ENCODE measurements at regions not wholly inside any gene's neighbourhood (a gene's known extent, or its start where the extent isn't known, plus 50 kb on each side); places are given as distances from the start of the nearest gene placed in this dataset.
"Not testable (repeated sequence)": the region's sequence is repeated elsewhere in the genome, so short reads cannot be mapped to it uniquely, and the experiment has no call there.

GRCh38 chr5:82526540-82526939 lies 248.4 kb upstream of the RPS23 start:
- ChIA-PET POLR2A (no interaction called here), CTCF (no interaction called here)
- no peak for ATAC-seq
- DNase-seq = no peak
- Mint-ChIP-seq H3K9me3 (ENCODE audit: insufficient read depth) (no peaks in the 10 kb centered on the region), H3K27ac (no peak overlapping the region), H3K36me3 (ENCODE audit: low read depth) (no peaks in the 10 kb centered on the region), H3K27me3 (ENCODE audit: low read depth) (no peaks in the 10 kb centered on the region), H3K4me3 (no peak overlapping the region), H3K4me1 (ENCODE audit: low read depth) (peaks cover 3% of the 10 kb centered on the region)

- no peak overlapping the region for H3K27ac Mint-ChIP-seq
- ATAC-seq = no peak
- no peaks in the 10 kb centered on the region for H3K27me3 Mint-ChIP-seq (ENCODE audit: low read depth)
- ChIA-PET CTCF (no interaction called here), POLR2A (no interaction called here)
- peaks cover 3% of the 10 kb centered on the region for H3K4me1 Mint-ChIP-seq (ENCODE audit: low read depth)
- H3K4me3 Mint-ChIP-seq = no peak overlapping the region
- H3K9me3 Mint-ChIP-seq (ENCODE audit: insufficient read depth) = no peaks in the 10 kb centered on the region
- H3K36me3 Mint-ChIP-seq (ENCODE audit: low read depth) = no peaks in the 10 kb centered on the region
- no peak for DNase-seq
Observed at GRCh38 chr5:82525626-82526025, 247.5 kb upstream of the RPS23 start.

GRCh38 chr5:82523633-82524032 lies 245.5 kb upstream of the RPS23 start:
- no peaks in the 10 kb centered on the region for H3K9me3 Mint-ChIP-seq (ENCODE audit: insufficient read depth)
- H3K27ac Mint-ChIP-seq = no peak overlapping the region
- peaks cover 3% of the 10 kb centered on the region for H3K4me1 Mint-ChIP-seq (ENCODE audit: low read depth)
- DNase-seq (no peak), ATAC-seq (no peak)
- no peaks in the 10 kb centered on the region for H3K27me3 Mint-ChIP-seq (ENCODE audit: low read depth)
- no peak overlapping the region for H3K4me3 Mint-ChIP-seq
- no peaks in the 10 kb centered on the region for H3K36me3 Mint-ChIP-seq (ENCODE audit: low read depth)
- POLR2A ChIA-PET = no interaction called here
- CTCF ChIA-PET = no interaction called here

GRCh38 chr5:82522897-82523296 lies 244.7 kb upstream of the RPS23 start:
- H3K36me3 Mint-ChIP-seq (ENCODE audit: low read depth) = no peaks in the 10 kb centered on the region
- CTCF ChIA-PET = no interaction called here
- no peaks in the 10 kb centered on the region for H3K27me3 Mint-ChIP-seq (ENCODE audit: low read depth)
- H3K27ac Mint-ChIP-seq = no peak overlapping the region
- H3K4me1 Mint-ChIP-seq (ENCODE audit: low read depth) = peaks cover 3% of the 10 kb centered on the region
- POLR2A ChIA-PET = no interaction called here
- H3K9me3 Mint-ChIP-seq (ENCODE audit: insufficient read depth) = no peaks in the 10 kb centered on the region
- DNase-seq = no peak
- H3K4me3 Mint-ChIP-seq = no peak overlapping the region
- no peak for ATAC-seq

GRCh38 chr5:82521431-82522051 lies 243.4 kb upstream of the RPS23 start:
- ChIA-PET POLR2A (no interaction called here), CTCF (no interaction called here)
- H3K9me3 Mint-ChIP-seq (ENCODE audit: insufficient read depth) = no peaks in the 10 kb centered on the region
- no peak overlapping the region for H3K4me3 Mint-ChIP-seq
- DNase-seq (no peak), ATAC-seq (no peak)
- no peak overlapping the region for H3K27ac Mint-ChIP-seq
- H3K4me1 Mint-ChIP-seq (ENCODE audit: low read depth) = peaks cover 3% of the 10 kb centered on the region
- no peaks in the 10 kb centered on the region for H3K36me3 Mint-ChIP-seq (ENCODE audit: low read depth)
- H3K27me3 Mint-ChIP-seq (ENCODE audit: low read depth) = no peaks in the 10 kb centered on the region

GRCh38 chr5:82519558-82519957 lies 241.4 kb upstream of the RPS23 start:
- H3K27ac Mint-ChIP-seq = no peak overlapping the region
- no peaks in the 10 kb centered on the region for H3K9me3 Mint-ChIP-seq (ENCODE audit: insufficient read depth)
- H3K4me3 Mint-ChIP-seq = no peak overlapping the region
- ATAC-seq (no peak), DNase-seq (no peak)
- ChIA-PET POLR2A (no interaction called here), CTCF (no interaction called here)
- H3K4me1 Mint-ChIP-seq (ENCODE audit: low read depth) = no peaks in the 10 kb centered on the region
- H3K27me3 Mint-ChIP-seq (ENCODE audit: low read depth) = no peaks in the 10 kb centered on the region
- no peaks in the 10 kb centered on the region for H3K36me3 Mint-ChIP-seq (ENCODE audit: low read depth)

GRCh38 chr5:82517544-82518075 lies 239.5 kb upstream of the RPS23 start:
- no peak for ATAC-seq
- Mint-ChIP-seq H3K36me3 (ENCODE audit: low read depth) (no peaks in the 10 kb centered on the region), H3K4me1 (ENCODE audit: low read depth) (no peaks in the 10 kb centered on the region), H3K4me3 (no peak overlapping the region), H3K27ac (no peak overlapping the region), H3K27me3 (ENCODE audit: low read depth) (peaks cover 2% of the 10 kb centered on the region), H3K9me3 (ENCODE audit: insufficient read depth) (no peaks in the 10 kb centered on the region)
- ChIA-PET POLR2A (no interaction called here), CTCF (no interaction called here)
- no peak for DNase-seq

GRCh38 chr5:82513738-82514137 lies 235.6 kb upstream of the RPS23 start:
- Mint-ChIP-seq H3K36me3 (ENCODE audit: low read depth) (no peaks in the 10 kb centered on the region), H3K9me3 (ENCODE audit: insufficient read depth) (no peaks in the 10 kb centered on the region), H3K4me3 (no peak overlapping the region), H3K27ac (no peak overlapping the region), H3K4me1 (ENCODE audit: low read depth) (no peaks in the 10 kb centered on the region), H3K27me3 (ENCODE audit: low read depth) (peaks cover 2% of the 10 kb centered on the region)
- ATAC-seq (no peak), DNase-seq (no peak)
- ChIA-PET POLR2A (no interaction called here), CTCF (no interaction called here)

GRCh38 chr5:82512025-82512424 lies 233.9 kb upstream of the RPS23 start:
- H3K9me3 Mint-ChIP-seq (ENCODE audit: insufficient read depth) = no peaks in the 10 kb centered on the region
- no peak for DNase-seq
- no peak overlapping the region for H3K4me3 Mint-ChIP-seq
- no peak overlapping the region for H3K27ac Mint-ChIP-seq
- H3K4me1 Mint-ChIP-seq (ENCODE audit: low read depth) = no peaks in the 10 kb centered on the region
- ChIA-PET POLR2A (no interaction called here), CTCF (no interaction called here)
- no peak for ATAC-seq
- no peaks in the 10 kb centered on the region for H3K36me3 Mint-ChIP-seq (ENCODE audit: low read depth)
- H3K27me3 Mint-ChIP-seq (ENCODE audit: low read depth) = peaks cover 2% of the 10 kb centered on the region

GRCh38 chr5:82511134-82511533 lies 233.0 kb upstream of the RPS23 start:
- ChIA-PET CTCF (no interaction called here), POLR2A (no interaction called here)
- H3K4me1 Mint-ChIP-seq (ENCODE audit: low read depth) = no peaks in the 10 kb centered on the region
- H3K4me3 Mint-ChIP-seq = no peak overlapping the region
- peaks cover 4% of the 10 kb centered on the region for H3K9me3 Mint-ChIP-seq (ENCODE audit: insufficient read depth)
- peaks cover 2% of the 10 kb centered on the region for H3K27me3 Mint-ChIP-seq (ENCODE audit: low read depth)
- H3K27ac Mint-ChIP-seq = no peak overlapping the region
- ATAC-seq (no peak), DNase-seq (no peak)
- no peaks in the 10 kb centered on the region for H3K36me3 Mint-ChIP-seq (ENCODE audit: low read depth)

GRCh38 chr5:82509762-82510161 lies 231.6 kb upstream of the RPS23 start:
- POLR2A ChIA-PET = no interaction called here
- H3K36me3 Mint-ChIP-seq (ENCODE audit: low read depth) = no peaks in the 10 kb centered on the region
- ATAC-seq (no peak), DNase-seq (no peak)
- CTCF ChIA-PET = no interaction called here
- H3K4me3 Mint-ChIP-seq = no peak overlapping the region
- peaks cover 4% of the 10 kb centered on the region for H3K9me3 Mint-ChIP-seq (ENCODE audit: insufficient read depth)
- H3K27ac Mint-ChIP-seq = no peak overlapping the region
- H3K4me1 Mint-ChIP-seq (ENCODE audit: low read depth) = no peaks in the 10 kb centered on the region
- peaks cover 2% of the 10 kb centered on the region for H3K27me3 Mint-ChIP-seq (ENCODE audit: low read depth)

- H3K9me3 Mint-ChIP-seq (ENCODE audit: insufficient read depth); H3K4me1 Mint-ChIP-seq (ENCODE audit: low read depth); H3K4me3 Mint-ChIP-seq; H3K36me3 Mint-ChIP-seq (ENCODE audit: low read depth); H3K27ac Mint-ChIP-seq; CTCF ChIA-PET; ATAC-seq; POLR2A ChIA-PET; DNase-seq; H3K27me3 Mint-ChIP-seq (ENCODE audit: low read depth): not testable (repeated sequence)
Observed at GRCh38 chr5:82506390-82506789, 228.2 kb upstream of the RPS23 start.

- Mint-ChIP-seq H3K4me1 (ENCODE audit: low read depth) (no peaks in the 10 kb centered on the region), H3K27me3 (ENCODE audit: low read depth) (peaks cover 6% of the 10 kb centered on the region), H3K4me3 (no peak overlapping the region), H3K36me3 (ENCODE audit: low read depth) (no peaks in the 10 kb centered on the region), H3K27ac (no peak overlapping the region), H3K9me3 (ENCODE audit: insufficient read depth) (no peaks in the 10 kb centered on the region)
- DNase-seq (no peak), ATAC-seq (no peak)
- ChIA-PET POLR2A (no interaction called here), CTCF (no interaction called here)
Observed at GRCh38 chr5:82499725-82500244, 221.6 kb upstream of the RPS23 start.

Measured in activated CD8-positive, alpha-beta T cell treated with anti-CD3 and anti-CD28 coated beads, Interleukin-2, amount 10 ng/mL, durations not matched to agents 7 days and 5 days (primary cell).